Stimulated activated CD4-positive, alpha-beta T cell treated with anti-CD3 and anti-CD28 coated beads, Interleukin-12 subunit alpha, Interleukin-12 subunit beta, amount 100 ng/mL, for 24 hours (primary cell): ENCODE measurements at regions not wholly inside any gene's neighbourhood (a gene's known extent, or its start where the extent isn't known, plus 50 kb on each side); places are given as distances from the start of the nearest gene placed in this dataset.

Experiments
- DNase-seq, 2 experiments: peaks; one replicate each; pipeline ENCODE4 v3.0.0-alpha.2; 2020; ENCODE audit warnings: low read depth in 2 of 2

DNA sequence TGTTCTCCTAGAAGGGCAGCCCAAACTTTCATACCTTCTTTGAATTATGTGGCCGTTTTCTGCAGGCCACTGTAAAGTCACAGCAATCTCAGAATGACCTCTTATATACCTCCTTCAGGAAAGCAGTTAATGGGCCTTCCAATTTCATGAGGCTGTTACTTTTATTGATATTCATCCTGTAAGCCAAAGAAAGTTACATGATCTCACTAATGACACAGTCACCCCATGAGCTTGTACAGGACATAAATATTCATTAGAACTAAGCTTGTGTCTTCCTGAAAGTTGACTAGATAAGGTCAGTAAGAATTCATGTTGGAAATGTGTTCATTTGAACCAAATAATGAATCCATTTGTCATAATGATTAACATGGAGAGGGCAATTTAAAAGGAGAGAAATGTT, 283.1 kb upstream of the NWD2 start:
- no peak for DNase-seq

DNA sequence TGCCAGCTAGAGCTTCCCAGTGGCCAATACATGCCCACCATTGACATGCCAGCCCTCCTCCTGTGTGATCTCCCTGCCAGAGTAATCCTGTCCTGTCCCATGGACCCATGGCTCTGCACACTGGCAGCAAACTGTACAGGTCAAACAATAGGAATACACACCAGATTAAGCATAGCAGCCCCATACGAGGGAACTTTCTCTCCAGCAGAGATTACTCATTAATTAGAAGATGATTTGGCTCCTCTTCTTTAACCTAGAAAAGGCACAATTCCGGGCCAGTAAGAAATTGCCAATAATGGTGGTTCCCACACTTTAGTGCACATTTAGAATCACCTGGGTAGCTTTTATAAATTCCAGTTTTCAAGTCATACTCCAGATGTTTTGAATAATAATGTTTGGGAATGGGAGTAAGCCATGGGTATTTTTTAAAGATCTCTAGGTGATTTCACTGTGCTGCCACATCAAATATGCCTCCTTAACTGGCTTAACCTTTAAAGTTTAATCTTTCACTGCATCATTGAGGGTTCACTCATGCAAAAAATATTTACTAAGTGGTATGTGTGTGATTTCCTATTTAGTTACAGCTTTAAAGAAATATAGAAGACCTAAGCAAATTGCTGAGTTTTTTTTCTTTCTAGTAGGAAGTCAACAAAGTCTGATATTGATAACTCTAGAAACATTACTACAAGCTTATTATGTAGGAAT, 277.6 kb upstream of the NWD2 start:
- no peak for DNase-seq

DNA sequence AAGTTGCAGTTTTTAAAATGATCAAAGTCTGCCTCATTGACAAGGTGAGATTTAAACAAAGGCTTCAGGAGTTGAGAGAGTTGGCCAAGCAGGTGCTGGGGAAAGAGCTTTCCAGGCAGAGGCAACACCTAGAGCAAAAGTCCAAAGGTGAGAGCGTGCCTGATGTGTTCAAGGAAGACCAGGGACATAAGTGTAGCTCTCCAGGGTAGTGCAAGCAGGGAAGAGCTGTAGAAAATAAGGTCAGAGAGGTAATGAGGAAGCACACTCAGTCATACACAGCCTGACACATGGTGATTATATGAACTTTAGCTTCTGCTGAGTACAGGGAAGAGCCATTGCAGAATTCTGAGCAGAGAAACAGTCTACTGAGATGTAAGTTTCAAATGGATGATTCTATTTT, 265.0 kb upstream of the NWD2 start:
- DNase-seq, result no peak

DNA sequence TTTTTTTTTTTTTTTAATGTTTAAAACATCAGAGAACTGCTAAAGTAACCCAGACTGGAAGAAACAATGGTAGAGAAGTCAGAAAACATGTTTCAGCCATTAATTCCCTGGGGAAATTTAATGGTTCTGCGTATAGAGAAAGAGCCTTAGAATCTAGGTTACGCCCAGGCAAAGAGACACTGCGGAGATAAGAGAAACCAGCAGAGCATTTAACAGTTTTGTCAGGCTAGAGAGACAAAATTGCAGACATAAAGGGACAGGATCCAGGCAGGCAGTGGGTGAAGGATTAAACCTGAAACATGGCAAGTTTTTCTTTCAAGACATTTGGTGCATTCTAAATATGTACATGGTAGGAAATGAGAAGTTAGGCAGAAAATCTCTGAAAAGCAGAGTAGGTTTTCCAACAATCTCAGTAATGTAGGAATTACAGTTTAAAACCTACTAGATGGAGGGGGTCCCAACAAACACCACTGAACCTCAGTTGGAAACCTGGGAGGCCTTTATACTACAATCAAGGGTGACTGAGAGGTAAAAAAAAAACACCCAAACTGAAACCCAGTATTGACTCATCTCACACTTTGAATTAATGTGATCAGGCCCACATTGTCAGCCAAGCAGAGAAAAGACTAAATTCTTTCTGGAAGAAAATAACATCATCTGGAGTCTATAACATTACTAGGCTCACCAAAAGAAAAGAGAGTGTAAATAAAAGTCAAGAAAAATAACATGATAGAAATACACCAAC, 254.2 kb upstream of the NWD2 start:
- DNase-seq, result no peak

DNA sequence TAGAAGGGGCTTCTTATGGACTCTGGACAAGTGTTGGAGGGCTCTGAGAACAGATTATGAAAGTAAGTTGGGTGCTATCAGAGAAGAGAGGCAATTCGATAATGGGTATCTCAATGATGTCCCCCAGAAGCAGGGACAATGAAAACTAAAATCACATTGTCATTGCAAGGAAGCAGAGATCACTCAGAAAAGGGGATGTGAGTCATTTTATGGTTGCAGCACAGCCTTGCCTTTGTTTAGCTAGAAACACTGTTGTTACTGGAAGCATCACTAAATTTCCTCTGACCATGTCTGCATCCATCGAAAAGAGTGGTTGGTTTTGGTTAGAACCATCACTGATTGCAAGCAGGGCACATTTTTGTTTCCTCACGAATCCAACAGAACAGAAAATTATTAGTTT, 246.8 kb upstream of the NWD2 start:
- DNase-seq, result no peak

DNA sequence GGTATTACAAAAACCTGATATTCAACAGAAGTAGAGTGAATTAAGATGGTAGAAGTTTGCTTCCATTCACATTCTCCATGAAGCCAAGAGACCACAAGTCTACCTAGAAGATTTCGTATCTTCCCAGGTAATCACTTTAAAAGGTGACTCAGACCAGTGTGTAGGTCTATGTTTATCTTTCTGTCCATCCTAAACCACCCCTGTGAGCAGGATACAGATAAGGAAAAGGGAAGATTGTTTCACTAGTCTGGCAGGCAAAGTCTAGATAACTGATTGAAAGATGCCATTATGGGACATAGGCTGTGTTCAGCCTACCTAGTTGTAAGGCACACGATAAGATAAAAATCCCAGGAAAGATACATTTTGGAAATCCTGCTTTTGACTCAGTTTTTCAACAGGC, 244.3 kb upstream of the NWD2 start:
- no peak for DNase-seq

DNA sequence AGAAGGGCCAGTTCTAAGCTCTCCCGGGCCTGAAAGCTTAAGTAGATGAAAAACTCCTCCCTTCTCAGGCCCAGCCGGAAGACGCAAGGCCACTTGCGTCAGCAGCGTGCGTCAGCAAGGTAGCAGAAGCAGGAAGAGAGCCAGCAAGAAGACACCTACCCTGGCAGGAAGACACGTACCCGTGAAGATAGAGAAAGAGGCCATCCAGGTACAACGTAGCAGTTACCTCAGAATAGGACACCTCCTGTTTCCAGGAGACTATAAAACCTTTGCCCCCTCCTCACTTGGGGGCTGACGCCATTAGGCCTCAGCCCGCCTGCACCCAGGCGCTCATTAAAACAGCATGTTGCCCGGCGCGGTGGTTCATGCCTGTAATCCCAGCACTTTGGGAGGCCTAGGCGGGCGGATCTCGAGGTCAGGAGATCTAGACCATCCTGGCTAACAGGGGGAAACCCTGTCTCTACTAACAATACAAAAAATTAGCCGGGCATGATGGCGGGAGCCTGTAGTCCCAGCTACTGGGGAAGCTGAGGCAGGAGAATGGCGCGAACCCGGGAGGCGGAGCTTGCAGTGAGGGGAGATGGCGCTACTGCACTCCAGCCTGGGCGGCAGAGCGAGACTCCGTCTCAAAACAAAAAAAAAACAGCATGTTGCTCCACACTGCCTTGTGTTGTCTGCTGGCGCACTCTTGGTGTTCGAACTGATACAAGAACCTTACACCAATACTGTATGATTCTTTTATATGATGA, 242.7 kb upstream of the NWD2 start:
- no peak for DNase-seq

DNA sequence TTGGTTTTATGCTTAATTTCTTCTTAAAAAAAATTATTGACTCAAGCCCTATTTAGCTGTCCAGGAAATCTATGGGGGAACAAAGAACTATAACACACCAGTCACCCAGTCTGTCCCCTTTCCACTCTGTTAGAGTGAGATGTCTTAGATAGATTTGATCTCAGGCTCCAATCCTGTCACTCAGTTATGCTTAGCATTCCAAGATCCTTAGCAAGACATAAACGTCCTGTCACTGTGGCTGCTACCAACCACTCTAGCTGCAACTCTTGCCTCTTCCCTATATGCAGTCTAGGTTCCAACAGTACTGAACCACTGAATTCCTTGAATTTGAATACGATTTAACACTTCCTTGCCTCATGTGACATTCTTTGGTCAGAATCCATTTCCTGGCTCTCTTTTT, 241.9 kb upstream of the NWD2 start:
- no peak for DNase-seq

DNA sequence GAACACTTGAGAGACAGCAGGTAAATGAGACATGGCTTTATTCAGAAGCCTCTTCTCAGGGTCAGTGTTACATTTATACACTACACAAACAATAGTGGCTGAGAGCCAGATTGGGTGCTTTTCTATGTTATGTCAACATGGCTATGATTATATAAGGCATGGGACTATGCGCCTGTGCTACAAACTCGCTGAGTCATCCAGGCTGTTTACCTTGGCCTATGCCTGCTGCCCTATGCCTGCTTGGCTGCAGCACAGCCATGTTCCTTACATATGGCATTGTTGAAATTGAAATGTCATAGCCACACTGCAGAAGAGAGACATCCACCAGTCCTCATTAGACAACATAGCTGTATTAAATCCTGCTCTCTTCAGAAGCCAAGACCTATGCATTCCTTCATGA, 236.3 kb upstream of the NWD2 start:
- no peak for DNase-seq

DNA sequence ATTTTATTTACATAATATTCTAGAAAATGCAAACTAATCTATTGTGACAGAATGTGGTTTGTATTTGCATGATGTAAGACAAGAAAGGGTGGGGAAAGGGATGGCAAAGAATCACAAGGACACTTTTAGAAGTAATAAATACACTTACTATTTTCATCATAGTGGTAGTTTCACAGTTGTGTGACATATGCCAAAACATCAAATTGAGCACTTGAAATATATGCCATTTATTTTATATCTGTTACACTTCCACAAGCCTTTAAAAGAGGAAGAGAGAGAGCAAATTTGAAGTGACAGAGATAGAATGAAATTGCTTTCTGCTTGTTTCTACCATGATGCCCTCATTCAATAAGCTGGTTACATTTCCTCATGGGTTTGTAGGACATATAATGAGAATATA, 230.0 kb upstream of the NWD2 start:
- no peak for DNase-seq

DNA sequence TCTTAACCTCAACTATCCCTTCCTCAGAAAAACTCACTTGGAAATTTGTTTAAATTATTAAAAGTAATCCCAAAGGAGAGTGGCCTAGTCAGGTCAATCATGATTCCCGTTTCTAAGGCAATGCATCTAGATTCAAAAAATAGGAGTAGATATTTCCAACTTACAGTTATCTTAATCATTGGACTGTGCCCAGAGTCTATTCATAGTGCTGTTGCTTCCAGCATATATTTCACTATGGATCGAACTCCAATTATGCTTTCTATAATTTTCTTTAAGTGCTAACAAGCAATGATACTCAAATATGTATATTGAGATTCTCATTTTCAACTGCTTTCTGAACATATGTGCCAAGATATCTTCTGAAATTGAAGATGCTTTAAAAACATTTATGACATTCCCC, 229.2 kb upstream of the NWD2 start:
- no peak for DNase-seq

DNA sequence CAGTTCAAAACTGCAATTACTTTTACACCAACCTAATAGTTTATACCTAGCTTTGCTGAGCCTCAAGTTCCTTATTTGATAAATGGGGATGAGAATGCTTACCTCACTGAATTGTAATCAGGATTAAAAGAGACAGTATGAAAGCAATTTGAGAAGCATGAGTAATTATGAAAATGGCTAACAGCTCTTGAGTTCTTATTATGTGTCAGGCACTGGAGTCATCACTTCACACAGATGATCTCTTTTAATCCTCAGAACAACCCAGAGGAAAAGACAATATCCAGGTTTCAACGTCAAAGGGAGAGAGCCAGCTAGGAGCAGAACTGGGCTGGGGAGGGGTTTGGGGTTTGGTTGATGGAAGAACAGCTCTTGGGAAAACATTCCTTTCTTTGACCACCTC, 221.0 kb upstream of the NWD2 start:
- no peak for DNase-seq

DNA sequence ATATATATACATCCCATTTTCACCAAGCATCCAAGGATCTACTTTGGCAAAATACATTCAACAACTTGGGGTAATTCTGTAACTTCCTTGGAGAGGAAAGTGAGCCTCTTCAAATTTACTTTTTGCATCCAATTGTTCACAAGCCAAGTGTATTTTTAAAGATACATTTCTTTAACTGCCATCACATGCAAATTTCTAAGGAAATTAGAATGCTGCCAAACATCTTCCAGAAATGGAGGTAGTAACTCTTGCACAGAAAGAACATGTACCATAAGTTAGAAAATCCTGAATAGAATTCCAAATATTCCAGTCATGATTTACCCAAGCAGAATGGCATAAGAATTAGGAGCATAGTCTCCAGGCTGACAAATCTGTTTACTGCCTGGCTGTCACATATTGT, 220.5 kb upstream of the NWD2 start:
- DNase-seq, result no peak

DNA sequence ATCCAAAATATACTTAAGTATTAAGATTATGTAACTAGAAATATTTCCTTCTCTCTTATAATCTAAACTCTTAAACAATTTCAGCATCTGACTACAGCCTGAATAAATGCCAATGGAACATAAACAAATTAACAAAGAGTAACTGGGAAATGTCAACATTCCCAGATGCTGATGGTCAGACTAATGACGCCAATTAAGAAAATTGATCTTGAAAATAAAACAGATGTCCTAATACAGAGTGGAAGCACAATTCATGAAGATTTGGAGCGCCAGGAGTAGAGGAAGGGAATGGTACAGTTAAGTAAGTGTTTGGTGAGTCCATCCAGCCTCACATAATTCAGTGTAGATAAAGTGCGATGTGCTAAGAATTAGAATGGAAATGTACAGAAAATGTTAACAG, 203.7 kb upstream of the NWD2 start:
- DNase-seq, result no peak

DNA sequence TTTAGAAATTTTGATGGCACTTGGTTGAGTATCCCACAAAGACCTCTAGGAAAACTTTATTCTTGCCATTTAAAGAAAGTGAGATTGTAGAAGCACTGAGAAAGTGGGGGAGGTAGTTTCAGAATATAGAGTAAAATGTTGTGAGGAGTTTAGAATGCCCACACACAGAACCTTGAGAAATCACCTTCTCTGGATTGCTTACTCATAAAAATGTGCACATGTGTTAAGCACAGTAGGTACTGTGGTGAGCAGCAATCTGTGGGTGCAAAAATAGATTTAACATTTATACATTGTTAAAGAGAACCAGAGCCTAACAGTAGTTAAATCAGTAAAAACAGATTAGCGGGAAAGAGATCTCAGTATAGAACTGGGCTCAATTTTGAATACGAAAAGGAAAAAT, 201.2 kb upstream of the NWD2 start:
- no peak for DNase-seq

DNA sequence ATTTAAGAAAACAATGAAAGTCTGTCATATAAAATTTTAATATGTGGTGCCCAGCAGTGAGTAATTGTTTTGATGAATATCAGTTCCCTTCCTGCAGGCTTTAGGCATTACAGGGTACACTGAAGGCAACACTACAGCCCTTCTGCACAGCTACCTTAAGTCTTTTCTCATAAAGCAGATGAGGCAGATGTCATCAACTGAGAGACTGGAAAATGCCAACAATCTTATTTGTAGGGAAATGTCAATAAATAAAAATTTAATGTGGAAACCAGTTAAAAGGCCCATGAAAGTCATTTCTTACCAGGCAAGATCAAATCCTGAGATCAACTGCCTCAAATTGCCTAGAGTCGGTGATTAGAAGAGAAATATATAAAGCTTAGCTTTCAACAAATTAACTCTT, 193.4 kb upstream of the NWD2 start:
- DNase-seq, result no peak

DNA sequence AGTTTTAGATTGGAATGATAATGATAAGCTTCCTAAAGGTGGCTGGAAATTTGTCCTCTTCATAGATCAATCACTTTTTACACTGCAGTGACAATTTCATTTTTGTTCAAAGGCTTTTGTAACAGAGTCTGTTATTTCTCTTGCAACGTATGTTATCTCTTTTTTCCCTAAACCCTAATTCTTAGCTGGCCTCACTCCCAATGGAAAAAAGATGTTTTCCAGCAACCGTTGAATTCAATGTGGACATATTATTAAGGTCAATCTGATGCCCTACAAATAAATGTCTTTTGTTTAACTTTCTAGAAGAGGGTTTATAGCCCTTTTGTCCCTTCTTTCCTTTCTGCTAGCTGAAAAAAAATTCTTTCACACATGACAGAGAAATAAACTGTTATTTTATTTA, 192.7 kb upstream of the NWD2 start:
- DNase-seq, result no peak

DNA sequence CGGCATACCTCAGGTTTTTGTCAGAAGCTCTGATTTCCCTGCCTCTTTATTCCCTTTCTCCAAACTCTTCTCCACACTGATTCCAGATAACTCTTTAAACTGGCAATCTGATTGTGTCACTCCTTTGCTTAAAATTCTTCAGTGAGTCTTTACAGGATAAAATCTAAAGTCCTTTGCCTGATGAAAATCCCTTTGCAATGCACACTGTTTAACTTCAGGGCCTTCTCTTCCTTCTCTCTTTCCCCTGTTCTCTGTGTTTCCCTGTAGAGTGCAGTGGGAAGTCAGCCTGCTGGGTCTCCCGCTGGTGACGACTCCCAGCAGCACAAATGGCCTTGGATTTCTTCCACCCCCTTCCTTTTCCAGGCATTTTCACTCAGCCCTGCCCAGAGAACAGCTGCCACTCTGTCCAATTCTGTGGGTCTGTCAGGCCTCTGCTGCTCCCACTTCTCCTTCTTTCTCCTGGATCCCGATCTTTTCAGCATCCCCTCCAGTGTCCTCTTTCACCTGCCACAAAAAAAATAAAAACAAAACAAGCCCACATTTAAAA, 189.9 kb upstream of the NWD2 start:
- DNase-seq, result no peak

DNA sequence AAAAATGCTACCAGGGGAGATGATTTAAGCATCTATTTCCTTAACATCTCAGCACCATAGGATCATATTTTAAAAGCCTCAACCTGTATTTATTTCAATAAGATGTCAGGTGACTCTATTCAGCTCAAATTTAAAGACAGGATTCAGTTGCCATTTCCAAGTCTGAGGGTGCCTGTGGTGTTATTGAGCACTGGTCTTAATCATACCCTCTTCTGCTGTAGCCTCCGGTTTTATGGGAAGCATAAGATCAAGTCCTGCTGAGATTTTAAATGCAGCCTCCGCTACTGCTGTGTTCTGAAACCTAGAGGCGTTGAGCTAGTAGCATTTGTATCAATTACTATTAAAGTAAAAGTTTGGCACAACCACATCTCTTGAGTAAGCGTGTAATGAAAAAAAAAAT, 185.7 kb upstream of the NWD2 start:
- DNase-seq, result no peak

DNA sequence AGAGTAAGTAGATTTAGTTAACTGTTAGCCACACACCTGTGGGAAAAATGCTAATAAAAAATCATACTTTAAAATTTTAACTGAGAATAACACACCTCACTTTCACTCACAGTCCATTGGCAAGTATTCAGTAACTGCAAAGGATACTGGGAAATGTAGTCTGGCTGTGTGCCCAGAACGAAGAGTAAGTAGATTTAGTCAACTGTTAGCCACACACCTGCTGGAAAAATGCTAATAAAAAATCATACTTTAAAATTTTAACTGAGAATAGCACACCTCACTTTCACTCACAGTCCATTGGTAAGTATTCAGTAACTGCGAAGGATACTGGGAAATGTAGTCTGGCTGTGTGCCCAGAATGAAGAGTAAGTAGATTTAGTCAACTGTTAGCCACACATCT, 178.4 kb upstream of the NWD2 start:
- DNase-seq, result no peak

DNA sequence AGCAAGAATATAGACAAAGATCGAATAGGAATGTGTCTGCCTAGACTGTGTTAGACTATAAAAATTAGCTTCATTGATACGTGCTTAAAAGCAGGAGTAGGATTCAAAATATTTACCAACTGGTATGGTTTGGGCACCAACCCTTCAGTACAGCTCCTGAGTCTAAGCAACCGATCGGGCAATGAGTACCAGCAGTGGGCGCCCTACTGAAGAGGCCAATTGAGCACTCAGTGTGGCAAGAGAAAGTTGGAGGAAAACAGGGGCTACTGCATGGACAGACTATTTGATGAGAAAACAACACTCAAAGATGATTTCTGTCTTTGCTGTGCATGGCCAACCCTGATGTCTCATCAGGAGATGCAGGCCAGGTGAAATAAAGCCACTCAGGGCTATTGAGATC, 176.0 kb upstream of the NWD2 start:
- DNase-seq, result no peak

DNA sequence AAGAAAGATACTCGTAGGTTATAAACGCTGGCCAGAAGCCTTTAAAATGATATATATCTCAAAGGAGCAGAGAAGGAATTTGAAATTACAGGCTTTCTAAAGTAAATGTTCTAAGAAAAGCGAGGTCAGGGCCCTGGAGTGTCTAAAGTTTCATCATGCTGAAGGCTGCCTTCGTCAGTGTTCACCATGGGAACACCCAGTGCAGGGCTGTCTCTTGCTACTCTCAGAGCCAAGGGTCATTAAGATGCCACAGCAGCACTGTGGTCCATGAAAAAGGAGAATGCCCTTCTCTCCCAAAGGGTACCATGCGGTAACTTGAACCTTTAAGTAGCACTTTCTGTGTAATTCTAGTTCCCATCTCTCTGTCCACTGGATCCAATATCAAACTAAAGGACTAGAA, 174.5 kb upstream of the NWD2 start:
- no peak for DNase-seq

DNA sequence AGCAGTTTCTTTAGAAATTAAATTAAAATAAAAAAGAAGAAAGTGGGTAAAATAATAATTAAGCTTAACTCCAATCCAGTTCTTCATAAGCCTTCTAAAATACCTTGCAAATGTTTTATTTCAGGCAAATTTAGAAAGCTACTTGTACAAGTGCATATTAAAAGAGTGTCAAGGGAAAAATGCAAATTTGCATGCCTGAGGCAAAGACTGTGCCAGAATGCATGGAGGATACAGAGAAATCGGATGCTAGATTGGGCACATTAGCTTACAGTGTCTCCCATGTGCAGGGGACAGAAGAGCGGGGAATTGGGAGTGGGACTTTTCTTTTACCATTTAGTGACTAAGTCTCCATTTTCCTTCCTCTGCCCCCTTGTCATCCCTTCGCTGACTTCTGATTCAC, 173.0 kb upstream of the NWD2 start:
- no peak for DNase-seq
